Neutrophil (primary cell): ENCODE measurements at regions not wholly inside any gene's neighbourhood (a gene's known extent, or its start where the extent isn't known, plus 50 kb on each side); places are given as distances from the start of the nearest gene placed in this dataset.
"Not testable (repeated sequence)": the region's sequence is repeated elsewhere in the genome, so short reads cannot be mapped to it uniquely, and the experiment has no call there.

Source experiments
- H3K27ac ChIP-seq: fragments of 200-600 bp; sonication (generic); 2 replicates; pipeline ENCODE4 v1.5.1; 2016; ENCODE audit warnings: mild to moderate bottlenecking, moderate library complexity
- H3K27me3 ChIP-seq: fragments of 200-600 bp; sonication (generic); 2 replicates; pipeline ENCODE4 v1.6.0; 2016; ENCODE audit warnings: mild to moderate bottlenecking
- H3K36me3 ChIP-seq: fragments of 200-600 bp; sonication (generic); 2 replicates; pipeline ENCODE4 v1.5.1; 2017
- H3K4me1 ChIP-seq, 2 experiments: fragments of 200-600 bp in 1 of 2; sonication (generic) in 1 of 2; 1 replicate in 1 of 2; 2 replicates in 1 of 2; pipeline versions ENCODE4 v1.5.1 to v1.6.1; 2013 to 2016; ENCODE audit warnings: low read depth in 1 of 2, low read length in 1 of 2, mild to moderate bottlenecking in 1 of 2, moderate library complexity in 1 of 2; ENCODE audit not compliant: control insufficient read depth in 1 of 2, insufficient read depth in 1 of 2
- H3K4me3 ChIP-seq, 2 experiments: fragments of 200-600 bp in 1 of 2; sonication (generic) in 1 of 2; 1 replicate in 1 of 2; 2 replicates in 1 of 2; pipeline ENCODE4 v1.5.1; 2013 to 2016; ENCODE audit warnings: low read depth in 1 of 2, low read length in 1 of 2, mild to moderate bottlenecking in 1 of 2, moderate library complexity in 1 of 2
- H3K9me3 ChIP-seq: fragments of 200-600 bp; sonication (generic); 2 replicates; pipeline ENCODE4 v1.5.1; 2016
- TF ChIP-seq, protein P1 (sequence below): fragments of 200-600 bp; sonication (generic); IDR thresholded peaks from 2 replicates; pipeline ENCODE4 v1.5.1; 2016; ENCODE audit warnings: antibody characterized with exemption

DNA sequence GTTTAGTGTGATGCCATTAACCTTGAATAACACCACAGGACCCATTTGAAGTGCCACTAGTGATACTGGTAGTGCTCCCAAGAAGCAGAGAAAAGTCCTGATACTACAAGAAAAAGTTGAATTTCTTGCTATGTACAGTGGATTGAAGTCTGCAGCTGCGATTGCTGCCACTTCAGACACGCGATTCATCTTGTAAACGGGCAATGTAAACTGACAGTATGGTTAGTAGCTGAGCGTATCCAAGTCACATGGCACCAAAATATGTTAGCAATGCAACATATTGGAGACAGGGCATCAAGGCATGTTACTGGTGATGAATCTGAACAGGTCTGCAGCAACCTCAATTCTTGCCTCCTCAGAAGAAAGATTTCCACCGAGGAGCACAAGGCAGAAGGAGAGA is 238.9 kb downstream of the HS3ST3B1 start:
- H3K27me3 ChIP-seq, result no peaks in the 10 kb centered on the region
- TF ChIP-seq, protein P1, sequence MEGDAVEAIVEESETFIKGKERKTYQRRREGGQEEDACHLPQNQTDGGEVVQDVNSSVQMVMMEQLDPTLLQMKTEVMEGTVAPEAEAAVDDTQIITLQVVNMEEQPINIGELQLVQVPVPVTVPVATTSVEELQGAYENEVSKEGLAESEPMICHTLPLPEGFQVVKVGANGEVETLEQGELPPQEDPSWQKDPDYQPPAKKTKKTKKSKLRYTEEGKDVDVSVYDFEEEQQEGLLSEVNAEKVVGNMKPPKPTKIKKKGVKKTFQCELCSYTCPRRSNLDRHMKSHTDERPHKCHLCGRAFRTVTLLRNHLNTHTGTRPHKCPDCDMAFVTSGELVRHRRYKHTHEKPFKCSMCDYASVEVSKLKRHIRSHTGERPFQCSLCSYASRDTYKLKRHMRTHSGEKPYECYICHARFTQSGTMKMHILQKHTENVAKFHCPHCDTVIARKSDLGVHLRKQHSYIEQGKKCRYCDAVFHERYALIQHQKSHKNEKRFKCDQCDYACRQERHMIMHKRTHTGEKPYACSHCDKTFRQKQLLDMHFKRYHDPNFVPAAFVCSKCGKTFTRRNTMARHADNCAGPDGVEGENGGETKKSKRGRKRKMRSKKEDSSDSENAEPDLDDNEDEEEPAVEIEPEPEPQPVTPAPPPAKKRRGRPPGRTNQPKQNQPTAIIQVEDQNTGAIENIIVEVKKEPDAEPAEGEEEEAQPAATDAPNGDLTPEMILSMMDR, result no peak
- H3K36me3 ChIP-seq, result no peaks in the 10 kb centered on the region
- no peaks in the 10 kb centered on the region for H3K4me1 ChIP-seq
- H3K9me3 ChIP-seq, result no peaks in the 10 kb centered on the region
- H3K27ac ChIP-seq, result no peak overlapping the region
- H3K4me3 ChIP-seq, result no peak overlapping the region

DNA sequence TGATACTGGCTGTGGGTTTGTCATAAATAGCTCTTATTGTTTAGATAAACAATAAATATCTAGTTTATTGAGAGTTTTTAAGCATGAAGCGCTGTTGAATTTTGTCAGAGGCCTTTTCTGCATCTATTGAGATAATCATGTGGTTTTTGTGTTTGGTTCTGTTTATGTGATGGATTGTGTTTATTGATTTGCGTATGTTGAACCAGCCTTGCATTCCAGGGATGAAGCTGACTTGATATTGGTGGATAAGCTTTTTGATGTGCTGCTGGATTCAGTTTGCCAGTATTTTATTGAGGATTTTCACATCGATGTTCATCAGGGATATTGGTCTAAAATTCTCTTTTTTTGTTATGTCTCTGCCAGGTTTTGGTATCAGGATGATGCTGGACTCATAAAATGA is 231.4 kb downstream of the HS3ST3B1 start:
- H3K4me3 ChIP-seq, H3K9me3 ChIP-seq, H3K36me3 ChIP-seq, H3K4me1 ChIP-seq, H3K27ac ChIP-seq, H3K27me3 ChIP-seq: not testable (repeated sequence)

DNA sequence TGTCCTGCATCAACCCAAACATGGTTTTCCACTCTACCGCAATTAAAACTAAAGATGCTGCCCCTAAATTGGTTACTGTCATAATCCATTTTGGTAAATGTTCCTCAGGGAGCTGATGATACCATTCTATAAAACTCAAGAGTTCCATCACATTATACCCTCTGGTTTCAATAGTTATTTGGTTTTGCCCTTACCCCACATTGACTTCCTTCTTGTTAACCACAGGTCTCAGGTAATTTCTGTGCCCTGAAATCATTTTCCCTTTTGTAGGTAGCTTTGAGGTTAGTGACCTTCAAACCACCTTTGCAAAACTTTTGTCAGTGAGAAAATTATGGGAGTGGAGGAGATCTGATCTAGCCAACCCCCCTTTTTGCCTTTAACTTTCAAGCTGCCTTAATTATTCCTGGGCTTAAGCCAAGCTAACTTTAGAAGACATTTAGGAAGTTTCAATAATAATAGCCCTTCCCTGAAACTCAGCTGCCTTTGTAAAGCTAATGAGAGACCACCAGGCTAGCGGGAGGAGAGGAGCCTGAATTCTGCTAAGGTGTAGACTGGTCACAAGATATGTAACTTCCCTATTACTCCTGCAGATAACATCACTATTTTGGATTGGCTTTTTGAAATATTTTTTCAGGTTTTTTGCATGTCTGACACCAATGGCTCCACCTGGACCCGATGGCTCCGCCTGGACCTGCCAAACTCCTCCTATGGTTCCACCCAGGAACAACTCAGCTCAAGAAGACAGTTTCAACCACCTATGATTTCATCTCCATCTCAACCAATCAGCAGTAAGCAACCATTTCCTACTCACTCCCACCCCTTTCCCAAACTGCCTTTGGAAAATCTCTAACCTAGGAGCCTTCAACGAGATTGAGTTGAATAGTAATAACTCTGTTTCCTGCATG is 224.9 kb downstream of the HS3ST3B1 start:
- no peaks in the 10 kb centered on the region for H3K27me3 ChIP-seq
- H3K4me1 ChIP-seq, result no peaks in the 10 kb centered on the region
- H3K36me3 ChIP-seq, result no peaks in the 10 kb centered on the region
- TF ChIP-seq, protein P1, result no peak
- H3K9me3 ChIP-seq, result no peaks in the 10 kb centered on the region
- no peak overlapping the region for H3K27ac ChIP-seq
- H3K4me3 ChIP-seq, result no peak overlapping the region

DNA sequence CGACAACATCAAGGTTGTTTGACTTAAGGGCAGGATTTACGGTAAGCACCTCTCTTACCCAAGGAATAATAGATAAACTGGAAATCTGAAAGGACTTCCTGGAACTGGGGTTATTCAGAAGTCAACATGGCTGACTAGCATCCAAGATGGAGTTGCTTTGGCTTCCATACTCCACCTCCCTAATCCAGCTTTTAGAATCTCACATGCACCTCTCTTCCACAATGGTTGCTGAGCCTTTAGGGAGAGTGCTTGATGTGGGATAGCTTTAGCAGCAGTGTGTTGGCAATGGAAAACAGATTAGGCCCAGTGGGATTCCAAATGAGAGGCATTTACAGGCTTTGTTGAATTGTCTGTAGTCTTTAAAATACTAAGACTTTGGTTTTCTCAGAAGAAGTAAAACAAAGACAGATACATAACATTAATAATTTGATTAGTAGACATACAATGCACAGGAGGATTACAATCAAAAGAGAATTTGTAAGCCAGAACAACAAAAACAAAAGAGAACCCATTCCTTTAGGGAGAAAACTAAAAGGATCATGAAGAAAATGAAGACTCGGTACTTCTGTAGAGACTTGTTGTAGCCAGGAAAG is 222.0 kb downstream of the HS3ST3B1 start:
- Histone ChIP-seq H3K27ac (no peak overlapping the region), H3K4me3 (no peak overlapping the region), H3K4me1 (no peaks in the 10 kb centered on the region), H3K36me3 (no peaks in the 10 kb centered on the region), H3K27me3 (no peaks in the 10 kb centered on the region), H3K9me3 (no peaks in the 10 kb centered on the region)
- TF ChIP-seq, protein P1, result no peak

DNA sequence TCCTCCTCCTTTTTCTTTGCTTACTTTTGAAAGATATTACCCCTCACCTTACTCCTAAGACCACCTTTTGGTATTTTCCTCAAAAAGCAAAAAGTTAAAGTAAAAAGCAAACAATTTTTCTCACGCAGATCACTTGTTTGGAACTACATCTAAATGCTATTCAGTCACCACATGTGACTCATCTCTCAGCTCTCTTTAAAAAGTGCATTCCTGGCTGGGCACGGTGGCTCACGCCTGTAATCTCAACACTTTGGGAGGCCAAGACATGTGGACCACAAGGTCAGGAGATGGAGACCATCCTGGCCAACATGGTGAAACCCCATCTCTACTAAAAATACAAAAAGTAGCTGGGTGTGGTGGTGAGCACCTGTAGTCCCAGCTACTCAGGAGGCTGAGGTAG is 218.0 kb downstream of the HS3ST3B1 start:
- not testable (repeated sequence) for H3K4me3 ChIP-seq, H3K36me3 ChIP-seq, H3K9me3 ChIP-seq, H3K4me1 ChIP-seq, H3K27me3 ChIP-seq, H3K27ac ChIP-seq

DNA sequence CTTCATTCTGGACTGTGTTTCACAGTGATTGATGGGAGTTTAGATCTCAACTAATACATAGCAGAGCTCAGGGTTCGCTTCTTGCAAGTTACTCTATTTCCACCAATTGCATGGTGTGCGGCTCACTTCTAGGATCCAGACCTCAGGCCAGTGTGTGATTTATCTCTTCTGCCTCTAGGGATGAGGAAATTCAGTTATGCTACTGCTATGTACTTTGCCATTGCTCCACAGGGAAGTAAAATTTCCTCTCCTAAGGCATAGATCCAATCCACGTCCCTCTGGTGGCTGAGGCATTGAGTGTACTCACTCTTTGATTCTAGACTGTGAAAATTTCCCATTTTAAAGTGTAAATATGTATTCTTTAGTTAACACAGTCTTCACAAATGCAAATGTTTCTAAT is 214.1 kb downstream of the HS3ST3B1 start:
- no peak overlapping the region for H3K27ac ChIP-seq
- H3K4me3 ChIP-seq, result no peak overlapping the region
- no peaks in the 10 kb centered on the region for H3K36me3 ChIP-seq
- no peaks in the 10 kb centered on the region for H3K27me3 ChIP-seq
- H3K9me3 ChIP-seq, result no peaks in the 10 kb centered on the region
- TF ChIP-seq, protein P1, result no peak
- no peaks in the 10 kb centered on the region for H3K4me1 ChIP-seq
